DND-41 (cell line): ENCODE measurements at regions not wholly inside any gene's neighbourhood (a gene's known extent, or its start where the extent isn't known, plus 50 kb on each side); places are given as distances from the start of the nearest gene placed in this dataset.

Experiments
- ATAC-seq: fragments of 200-7000 bp; cut with Tn5 transposase; 3 replicates; pipeline ENCODE4 v1.9.1; 2021; ENCODE audit warnings: low read depth; ENCODE audit not compliant: insufficient read depth
- DNase-seq: peaks from one replicate; pipeline ENCODE4 v3.0.0-alpha.2; 2020
- H2AFZ ChIP-seq: 2 replicates; pipeline ENCODE4 v1.6.0; 2012; ENCODE audit warnings: low read depth, low read length
- H3K27ac ChIP-seq: 2 replicates; pipeline ENCODE4 v1.5.1; 2012; ENCODE audit warnings: low read length, inconsistent platforms
- H3K27me3 ChIP-seq: fragments of 200-600 bp; sonication (generic); 2 replicates; pipeline ENCODE4 v1.6.0; 2012; ENCODE audit warnings: low read length, mild to moderate bottlenecking, inconsistent platforms; ENCODE audit not compliant: insufficient read depth, poor library complexity
- H3K36me3 ChIP-seq: 2 replicates; pipeline ENCODE4 v1.5.1; 2012; ENCODE audit warnings: low read length, inconsistent platforms; ENCODE audit not compliant: insufficient read depth
- H3K4me1 ChIP-seq: 2 replicates; pipeline ENCODE4 v1.5.1; 2012; ENCODE audit warnings: mild to moderate bottlenecking, low read length; ENCODE audit not compliant: insufficient read depth
- H3K4me2 ChIP-seq: 2 replicates; pipeline ENCODE4 v1.6.0; 2012; ENCODE audit warnings: mild to moderate bottlenecking, moderate library complexity, low read length, inconsistent platforms; ENCODE audit not compliant: insufficient read depth
- H3K4me3 ChIP-seq, 2 experiments: fragments of 200-600 bp in 1 of 2; shearing (Covaris generic) in 1 of 2; 2 replicates each; pipeline ENCODE4 v1.5.1; 2012 to 2016; ENCODE audit warnings: inconsistent platforms in 2 of 2, low read length in 2 of 2, mild to moderate bottlenecking in 2 of 2, low read depth in 1 of 2, moderate library complexity in 1 of 2
- H3K79me2 ChIP-seq: 2 replicates; pipeline ENCODE4 v1.6.0; 2012; ENCODE audit warnings: low read length, inconsistent platforms; ENCODE audit not compliant: insufficient read depth
- H3K9ac ChIP-seq: 2 replicates; pipeline ENCODE4 v1.6.0; 2012; ENCODE audit warnings: low read depth, mild to moderate bottlenecking, inconsistent platforms, low read length, moderate library complexity
- H3K9me3 ChIP-seq: 2 replicates; pipeline ENCODE4 v1.5.1; 2012; ENCODE audit warnings: low read length, moderate library complexity, mild to moderate bottlenecking, inconsistent platforms; ENCODE audit not compliant: insufficient read depth, severe bottlenecking
- H4K20me1 ChIP-seq: 2 replicates; pipeline ENCODE4 v1.6.0; 2012; ENCODE audit warnings: low read length; ENCODE audit not compliant: insufficient read depth
- EZH2 ChIP-seq: IDR thresholded peaks from 3 replicates; pipeline ENCODE4 v1.6.1; 2012; ENCODE audit warnings: borderline replicate concordance, low read depth, mild to moderate bottlenecking, moderate library complexity, low read length, inconsistent platforms; ENCODE audit not compliant: severe bottlenecking
- TF ChIP-seq, protein P1 (sequence below): IDR thresholded peaks from 2 replicates; pipeline ENCODE4 v1.5.1; 2012; ENCODE audit warnings: borderline replicate concordance, low read length, moderate library complexity, mild to moderate bottlenecking; ENCODE audit not compliant: poor library complexity, severe bottlenecking; ENCODE audit errors: extremely low read depth

DNA sequence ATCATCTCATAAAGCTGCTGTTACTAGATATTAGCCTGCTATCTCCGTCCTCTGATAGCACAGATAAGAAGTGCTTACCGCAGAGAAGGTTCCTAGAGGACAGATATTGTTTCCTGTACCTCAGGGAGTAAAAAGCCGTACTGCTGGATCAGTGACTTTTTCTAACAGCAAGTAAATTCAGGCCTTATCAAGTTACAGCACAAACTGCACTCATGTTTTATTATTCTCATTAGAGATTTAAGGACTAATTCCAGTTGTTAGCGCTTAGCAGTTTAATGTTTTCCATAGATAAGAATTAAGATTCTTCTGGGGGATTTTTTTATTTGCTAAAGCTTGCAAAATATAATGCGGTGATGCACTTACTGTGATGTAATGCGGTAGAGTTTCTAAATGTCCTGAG, 119.0 kb upstream of the OBI1 start:
- Histone ChIP-seq H3K9ac (no peak overlapping the region), H4K20me1 (no peaks in the 10 kb centered on the region), H3K36me3 (no peaks in the 10 kb centered on the region), H3K27ac (no peak overlapping the region), H3K27me3 (peaks cover 26% of the 10 kb centered on the region), H3K79me2 (no peaks in the 10 kb centered on the region), H3K4me3 (no peak overlapping the region), H3K4me1 (no peaks in the 10 kb centered on the region), H2AFZ (no peak overlapping the region), H3K4me2 (no peak overlapping the region), H3K9me3 (no peaks in the 10 kb centered on the region)
- DNase-seq (no peak), ATAC-seq (no peak)
- TF ChIP-seq, protein P1, sequence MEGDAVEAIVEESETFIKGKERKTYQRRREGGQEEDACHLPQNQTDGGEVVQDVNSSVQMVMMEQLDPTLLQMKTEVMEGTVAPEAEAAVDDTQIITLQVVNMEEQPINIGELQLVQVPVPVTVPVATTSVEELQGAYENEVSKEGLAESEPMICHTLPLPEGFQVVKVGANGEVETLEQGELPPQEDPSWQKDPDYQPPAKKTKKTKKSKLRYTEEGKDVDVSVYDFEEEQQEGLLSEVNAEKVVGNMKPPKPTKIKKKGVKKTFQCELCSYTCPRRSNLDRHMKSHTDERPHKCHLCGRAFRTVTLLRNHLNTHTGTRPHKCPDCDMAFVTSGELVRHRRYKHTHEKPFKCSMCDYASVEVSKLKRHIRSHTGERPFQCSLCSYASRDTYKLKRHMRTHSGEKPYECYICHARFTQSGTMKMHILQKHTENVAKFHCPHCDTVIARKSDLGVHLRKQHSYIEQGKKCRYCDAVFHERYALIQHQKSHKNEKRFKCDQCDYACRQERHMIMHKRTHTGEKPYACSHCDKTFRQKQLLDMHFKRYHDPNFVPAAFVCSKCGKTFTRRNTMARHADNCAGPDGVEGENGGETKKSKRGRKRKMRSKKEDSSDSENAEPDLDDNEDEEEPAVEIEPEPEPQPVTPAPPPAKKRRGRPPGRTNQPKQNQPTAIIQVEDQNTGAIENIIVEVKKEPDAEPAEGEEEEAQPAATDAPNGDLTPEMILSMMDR, result no peak
- TF ChIP-seq EZH2, result no peak

DNA sequence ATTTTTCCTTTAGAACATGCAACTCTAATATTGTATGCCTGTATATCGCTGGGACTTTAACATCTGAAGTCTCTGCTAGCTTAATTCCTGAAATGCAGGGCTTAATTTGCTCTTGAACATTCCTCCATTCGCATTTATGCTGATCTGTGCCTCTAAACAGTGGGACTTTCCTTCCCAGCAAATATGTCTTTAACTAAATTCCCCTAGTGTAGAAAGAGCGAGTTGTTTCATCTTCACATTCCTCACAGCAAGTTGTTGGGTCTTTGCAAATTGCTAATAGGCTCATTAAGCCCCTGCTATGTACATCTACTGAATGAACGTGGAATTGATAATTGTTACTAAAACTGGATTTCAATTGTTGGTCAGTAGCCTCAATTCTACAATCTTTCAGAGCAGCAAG, 118.4 kb upstream of the OBI1 start:
- no peak overlapping the region for H3K27ac ChIP-seq
- no peak overlapping the region for H3K9ac ChIP-seq
- H3K36me3 ChIP-seq, result no peaks in the 10 kb centered on the region
- H3K4me1 ChIP-seq, result no peaks in the 10 kb centered on the region
- H3K4me2 ChIP-seq, result no peak overlapping the region
- ATAC-seq (no peak), DNase-seq (no peak)
- no peak for TF ChIP-seq EZH2
- TF ChIP-seq, protein P1, result no peak
- H3K4me3 ChIP-seq, result no peak overlapping the region
- H3K9me3 ChIP-seq, result no peaks in the 10 kb centered on the region
- no peaks in the 10 kb centered on the region for H4K20me1 ChIP-seq
- peaks cover 32% of the 10 kb centered on the region for H3K27me3 ChIP-seq
- H3K79me2 ChIP-seq, result no peaks in the 10 kb centered on the region
- H2AFZ ChIP-seq, result no peak overlapping the region

DNA sequence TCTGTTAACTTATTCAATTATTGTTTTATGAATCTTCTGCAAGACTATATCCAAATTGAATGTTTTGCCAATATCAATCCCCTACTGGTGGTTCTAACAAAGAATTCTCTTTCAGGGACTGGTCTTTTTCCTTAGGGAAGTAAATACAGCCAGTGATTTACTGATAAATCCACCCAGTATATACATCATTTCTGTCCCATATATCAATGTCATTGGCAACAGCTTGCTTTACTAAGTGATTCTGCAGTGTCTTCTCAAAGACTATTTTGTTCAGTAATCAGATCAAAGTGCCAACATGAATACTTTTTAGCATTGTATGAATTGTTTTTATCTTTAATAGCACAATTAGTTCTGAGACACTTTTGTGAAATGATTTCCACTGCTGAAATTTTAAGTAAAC, 114.0 kb upstream of the OBI1 start:
- H4K20me1 ChIP-seq, result no peaks in the 10 kb centered on the region
- H3K27me3 ChIP-seq, result peaks cover 28% of the 10 kb centered on the region
- no peaks in the 10 kb centered on the region for H3K4me1 ChIP-seq
- H2AFZ ChIP-seq, result no peak overlapping the region
- H3K9me3 ChIP-seq, result no peaks in the 10 kb centered on the region
- H3K4me3 ChIP-seq, result no peak overlapping the region
- TF ChIP-seq EZH2, result no peak
- TF ChIP-seq, protein P1, result no peak
- no peak overlapping the region for H3K4me2 ChIP-seq
- H3K9ac ChIP-seq, result no peak overlapping the region
- no peak for ATAC-seq
- no peak overlapping the region for H3K27ac ChIP-seq
- H3K79me2 ChIP-seq, result no peaks in the 10 kb centered on the region
- H3K36me3 ChIP-seq, result no peaks in the 10 kb centered on the region
- DNase-seq, result no peak

DNA sequence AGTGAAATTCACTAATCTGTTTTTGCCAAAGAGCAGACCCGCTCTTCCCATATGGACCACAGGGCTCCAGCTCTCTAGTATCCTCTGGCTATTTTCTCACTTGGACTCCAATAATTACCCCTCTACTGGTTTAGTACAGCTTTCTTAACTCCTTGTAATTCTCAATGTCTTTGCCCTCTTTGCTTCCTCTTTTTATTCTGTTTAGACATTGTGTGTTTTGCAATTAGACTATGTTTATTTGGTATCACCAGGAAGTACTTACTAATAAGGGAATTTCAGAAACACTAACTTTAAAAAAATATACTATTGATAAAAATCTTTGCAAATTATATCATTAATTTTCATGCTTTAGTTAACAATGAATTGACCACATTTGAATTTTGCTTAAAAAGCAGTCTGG, 111.6 kb upstream of the OBI1 start:
- no peak for ATAC-seq
- Histone ChIP-seq H3K79me2 (no peaks in the 10 kb centered on the region), H3K4me3 (no peak overlapping the region), H3K9ac (no peak overlapping the region), H2AFZ (no peak overlapping the region), H3K4me2 (no peak overlapping the region), H3K27ac (no peak overlapping the region), H3K4me1 (no peaks in the 10 kb centered on the region), H3K27me3 (peaks cover 20% of the 10 kb centered on the region), H4K20me1 (no peaks in the 10 kb centered on the region), H3K9me3 (no peaks in the 10 kb centered on the region), H3K36me3 (no peaks in the 10 kb centered on the region)
- no peak for DNase-seq
- TF ChIP-seq, protein P1, result no peak
- no peak for TF ChIP-seq EZH2
